GM10266 (cell line): ENCODE measurements at regions not wholly inside any gene's neighbourhood (a gene's known extent, or its start where the extent isn't known, plus 50 kb on each side); places are given as distances from the start of the nearest gene placed in this dataset.

Experiments
- DNase-seq: peaks from one replicate; pipeline ENCODE4 v3.0.0; 2012; ENCODE audit errors: extremely low spot score
- CTCF ChIP-seq: IDR thresholded peaks from 2 replicates; pipeline ENCODE4 v1.5.1; 2012; ENCODE audit warnings: mild to moderate bottlenecking, low read depth; ENCODE audit not compliant: control insufficient read depth, insufficient read depth; ENCODE audit errors: missing control alignments

- DNase-seq: no peak
- TF ChIP-seq CTCF: no peak
Measured at GRCh38 chr21:38039369-38039768, 123.1 kb upstream of the KCNJ6 start.

- no peak for TF ChIP-seq CTCF
- no peak for DNase-seq
Measured at GRCh38 chr21:38039841-38040240, 123.6 kb upstream of the KCNJ6 start.

GRCh38 chr21:38041493-38041892, 125.2 kb upstream of the KCNJ6 start:
- no peak for DNase-seq
- no peak for TF ChIP-seq CTCF

DNA sequence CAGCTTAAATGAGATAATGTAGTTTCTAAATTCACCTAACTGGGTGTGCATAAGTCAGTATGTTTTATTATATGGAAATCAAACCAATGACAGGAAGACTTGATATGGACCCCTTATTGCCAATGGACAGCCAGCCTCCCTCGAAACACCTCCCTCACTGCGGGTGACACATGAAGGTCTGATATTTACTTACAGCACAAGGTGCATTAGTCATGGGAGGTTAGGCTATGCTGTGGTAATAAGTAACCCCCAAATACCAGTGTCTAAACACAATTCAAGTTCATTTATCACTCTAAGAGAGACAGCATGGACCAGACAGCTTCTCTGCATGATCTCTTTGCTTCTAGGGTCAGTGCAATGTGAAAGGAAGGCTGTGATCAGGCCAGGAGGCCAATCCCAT, 126.0 kb upstream of the KCNJ6 start:
- no peak for DNase-seq
- no peak for TF ChIP-seq CTCF

DNA sequence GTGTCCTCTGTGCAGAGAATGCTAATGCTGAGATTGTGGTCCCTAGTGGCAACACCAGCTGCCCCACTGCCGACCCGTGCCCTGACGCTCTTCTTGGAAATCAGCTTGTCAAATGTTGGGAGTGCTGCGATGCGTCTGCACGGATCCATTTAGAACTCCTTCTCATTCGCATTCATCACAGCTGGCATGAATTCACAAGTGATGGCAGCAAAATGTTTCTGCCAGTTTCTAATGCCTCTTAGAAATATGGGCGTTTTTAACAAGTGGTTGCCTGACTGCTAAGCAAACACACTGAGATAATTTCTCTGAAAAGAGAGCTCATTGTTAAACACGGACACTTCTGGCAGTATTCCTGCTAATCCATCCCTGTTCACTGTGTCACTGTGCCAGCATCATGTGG, 131.9 kb upstream of the KCNJ6 start:
- no peak for TF ChIP-seq CTCF
- DNase-seq: no peak

- TF ChIP-seq CTCF: no peak
- DNase-seq: no peak
Measured at GRCh38 chr21:38054334-38054733, 138.1 kb upstream of the KCNJ6 start.

GRCh38 chr21:38056481-38056880, 140.2 kb upstream of the KCNJ6 start:
- no peak for DNase-seq
- no peak for TF ChIP-seq CTCF
